ENCODE measurements at regions not wholly inside any gene's neighbourhood (a gene's known extent, or its start where the extent isn't known, plus 50 kb on each side); places are given as distances from the start of the nearest gene placed in this dataset.

GRCh38 chr6:3612341-3613041, 139.0 kb downstream of the PXDC1 start:
- Histone ChIP-seq H3K27ac (ENCODE audit: low read depth, low read length) (no peak overlapping the region), H3K27me3 (ENCODE audit: control insufficient read depth in 1 of 2, insufficient read depth in 2 of 2, low read length in 2 of 2) (peaks cover 0 to 4% of the 10 kb centered on the region in 2 donors), H3K9ac (ENCODE audit: low read depth in 1 of 2, low read length in 2 of 2) (no peak overlapping the region), H3K9me3 (ENCODE audit: control insufficient read depth in 1 of 2, low read length in 2 of 2) (no peaks in the 10 kb centered on the region), H3K36me3 (ENCODE audit: control insufficient read depth in 1 of 2, insufficient read depth in 2 of 2, low read length in 2 of 2) (no peaks in the 10 kb centered on the region), H3K4me3 (ENCODE audit: low read depth in 1 of 2, low read length in 2 of 2) (no peak overlapping the region), H3K4me1 (ENCODE audit: control insufficient read depth in 1 of 2, insufficient read depth in 2 of 2, low read length in 2 of 2) (no peaks in the 10 kb centered on the region)

DNA sequence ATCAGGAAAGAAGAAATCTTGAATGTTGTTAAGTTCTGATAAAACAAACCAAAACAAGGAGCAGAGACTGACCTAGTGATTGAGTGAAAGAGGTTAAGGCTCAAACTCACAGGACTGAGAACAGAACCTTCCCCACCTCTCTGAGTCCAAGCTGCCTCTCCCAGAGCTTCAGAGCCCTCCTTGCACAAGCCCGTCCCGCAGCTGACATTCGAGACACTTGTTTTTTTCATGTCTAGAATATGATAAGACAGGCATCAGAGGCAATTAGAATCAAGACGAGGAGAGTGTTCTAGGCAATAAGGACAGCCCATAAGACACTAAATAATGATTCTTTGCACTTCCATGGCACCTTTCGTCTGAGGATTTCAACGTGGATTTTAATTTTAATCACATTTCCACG, 140.6 kb downstream of the PXDC1 start:
- Histone ChIP-seq H3K27ac (ENCODE audit: low read depth, low read length) (no peak overlapping the region), H3K4me1 (ENCODE audit: control insufficient read depth in 1 of 2, insufficient read depth in 2 of 2, low read length in 2 of 2) (no peaks in the 10 kb centered on the region), H3K9ac (ENCODE audit: low read depth in 1 of 2, low read length in 2 of 2) (no peak overlapping the region), H3K36me3 (ENCODE audit: control insufficient read depth in 1 of 2, insufficient read depth in 2 of 2, low read length in 2 of 2) (no peaks in the 10 kb centered on the region), H3K27me3 (ENCODE audit: control insufficient read depth in 1 of 2, insufficient read depth in 2 of 2, low read length in 2 of 2) (peaks cover 0 to 4% of the 10 kb centered on the region in 2 donors), H3K4me3 (ENCODE audit: low read depth in 1 of 2, low read length in 2 of 2) (no peak overlapping the region), H3K9me3 (ENCODE audit: control insufficient read depth in 1 of 2, low read length in 2 of 2) (no peaks in the 10 kb centered on the region)

GRCh38 chr6:3610206-3610605, 141.3 kb downstream of the PXDC1 start:
- Histone ChIP-seq H3K36me3 (ENCODE audit: control insufficient read depth in 1 of 2, insufficient read depth in 2 of 2, low read length in 2 of 2) (no peaks in the 10 kb centered on the region), H3K27ac (ENCODE audit: low read depth, low read length) (no peak overlapping the region), H3K9me3 (ENCODE audit: control insufficient read depth in 1 of 2, low read length in 2 of 2) (no peaks in the 10 kb centered on the region), H3K9ac (ENCODE audit: low read depth in 1 of 2, low read length in 2 of 2) (no peak overlapping the region), H3K4me3 (ENCODE audit: low read depth in 1 of 2, low read length in 2 of 2) (no peak overlapping the region), H3K4me1 (ENCODE audit: control insufficient read depth in 1 of 2, insufficient read depth in 2 of 2, low read length in 2 of 2) (no peaks in the 10 kb centered on the region), H3K27me3 (ENCODE audit: control insufficient read depth in 1 of 2, insufficient read depth in 2 of 2, low read length in 2 of 2) (peaks cover 0 to 4% of the 10 kb centered on the region in 2 donors)

DNA sequence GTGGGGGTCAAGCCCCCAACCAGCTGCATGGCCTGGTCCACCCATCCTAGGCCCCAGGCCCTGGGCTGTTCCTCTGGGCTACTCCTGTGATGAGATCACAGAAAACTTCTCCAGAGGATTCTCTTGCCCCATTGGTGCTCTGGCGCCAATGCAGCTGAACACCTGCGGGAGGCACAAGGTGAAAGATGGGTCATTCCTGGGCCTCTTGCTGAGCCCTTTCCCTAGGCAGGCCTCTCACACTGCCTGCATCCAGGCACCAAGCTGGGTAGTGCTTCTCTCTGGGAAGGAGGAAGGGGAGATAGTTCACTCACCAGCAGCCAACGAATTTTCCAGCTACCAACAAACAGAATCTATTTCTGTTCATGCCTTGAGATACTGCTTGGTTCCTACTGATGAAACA, 142.1 kb downstream of the PXDC1 start:
- Histone ChIP-seq H3K9me3 (ENCODE audit: control insufficient read depth in 1 of 2, low read length in 2 of 2) (no peaks in the 10 kb centered on the region), H3K4me3 (ENCODE audit: low read depth in 1 of 2, low read length in 2 of 2) (no peak overlapping the region), H3K27me3 (ENCODE audit: control insufficient read depth in 1 of 2, insufficient read depth in 2 of 2, low read length in 2 of 2) (peaks cover 0 to 4% of the 10 kb centered on the region in 2 donors), H3K27ac (ENCODE audit: low read depth, low read length) (no peak overlapping the region), H3K36me3 (ENCODE audit: control insufficient read depth in 1 of 2, insufficient read depth in 2 of 2, low read length in 2 of 2) (no peaks in the 10 kb centered on the region), H3K9ac (ENCODE audit: low read depth in 1 of 2, low read length in 2 of 2) (no peak overlapping the region), H3K4me1 (ENCODE audit: control insufficient read depth in 1 of 2, insufficient read depth in 2 of 2, low read length in 2 of 2) (no peaks in the 10 kb centered on the region)

GRCh38 chr6:3608159-3608558, 143.4 kb downstream of the PXDC1 start:
- no peak overlapping the region for H3K4me3 ChIP-seq (ENCODE audit: low read depth in 1 of 2, low read length in 2 of 2)
- H3K9me3 ChIP-seq (ENCODE audit: control insufficient read depth in 1 of 2, low read length in 2 of 2): no peaks in the 10 kb centered on the region

GRCh38 chr6:3607599-3607998, 143.9 kb downstream of the PXDC1 start:
- Histone ChIP-seq H3K4me1 (ENCODE audit: control insufficient read depth in 1 of 2, insufficient read depth in 2 of 2, low read length in 2 of 2) (no peaks in the 10 kb centered on the region), H3K27ac (ENCODE audit: low read depth, low read length) (no peak overlapping the region), H3K36me3 (ENCODE audit: control insufficient read depth in 1 of 2, insufficient read depth in 2 of 2, low read length in 2 of 2) (no peaks in the 10 kb centered on the region), H3K4me3 (ENCODE audit: low read depth in 1 of 2, low read length in 2 of 2) (no peak overlapping the region), H3K27me3 (ENCODE audit: control insufficient read depth in 1 of 2, insufficient read depth in 2 of 2, low read length in 2 of 2) (peaks cover 0 to 4% of the 10 kb centered on the region in 2 donors), H3K9me3 (ENCODE audit: control insufficient read depth in 1 of 2, low read length in 2 of 2) (peaks cover 0 to 2% of the 10 kb centered on the region in 2 donors), H3K9ac (ENCODE audit: low read depth in 1 of 2, low read length in 2 of 2) (no peak overlapping the region)

More at GRCh38 chr6:3608159-3608558, 143.4 kb downstream of the PXDC1 start:
- Histone ChIP-seq H3K4me1 (ENCODE audit: control insufficient read depth in 1 of 2, insufficient read depth in 2 of 2, low read length in 2 of 2) (no peaks in the 10 kb centered on the region), H3K27me3 (ENCODE audit: control insufficient read depth in 1 of 2, insufficient read depth in 2 of 2, low read length in 2 of 2) (peaks cover 0 to 4% of the 10 kb centered on the region in 2 donors), H3K27ac (ENCODE audit: low read depth, low read length) (no peak overlapping the region), H3K36me3 (ENCODE audit: control insufficient read depth in 1 of 2, insufficient read depth in 2 of 2, low read length in 2 of 2) (no peaks in the 10 kb centered on the region), H3K9ac (ENCODE audit: low read depth in 1 of 2, low read length in 2 of 2) (no peak overlapping the region)

DNA sequence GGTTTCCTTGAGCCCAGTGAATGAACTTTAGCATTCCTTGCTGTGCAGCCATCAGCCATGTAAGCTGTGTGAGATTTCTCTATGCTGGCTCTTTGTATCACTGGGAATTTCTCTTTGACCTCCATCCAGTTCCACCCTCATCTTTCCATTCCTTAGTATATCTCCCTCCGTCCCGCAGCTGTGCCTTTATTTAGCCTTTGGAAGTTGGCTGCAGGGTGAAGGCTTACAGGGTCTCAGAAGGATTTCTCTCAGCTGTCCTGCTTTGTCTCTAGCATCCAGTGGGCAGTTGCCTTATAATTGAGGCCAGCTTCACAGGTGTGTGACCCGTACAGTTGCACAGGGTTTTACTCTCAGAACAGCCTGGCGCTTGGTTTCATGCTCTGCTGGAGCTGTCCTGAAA, 144.3 kb downstream of the PXDC1 start:
- Histone ChIP-seq H3K27ac (ENCODE audit: low read depth, low read length) (no peak overlapping the region), H3K36me3 (ENCODE audit: control insufficient read depth in 1 of 2, insufficient read depth in 2 of 2, low read length in 2 of 2) (no peaks in the 10 kb centered on the region), H3K9ac (ENCODE audit: low read depth in 1 of 2, low read length in 2 of 2) (no peak overlapping the region), H3K9me3 (ENCODE audit: control insufficient read depth in 1 of 2, low read length in 2 of 2) (peaks cover 0 to 5% of the 10 kb centered on the region in 2 donors), H3K4me1 (ENCODE audit: control insufficient read depth in 1 of 2, insufficient read depth in 2 of 2, low read length in 2 of 2) (no peaks in the 10 kb centered on the region), H3K4me3 (ENCODE audit: low read depth in 1 of 2, low read length in 2 of 2) (no peak overlapping the region), H3K27me3 (ENCODE audit: control insufficient read depth in 1 of 2, insufficient read depth in 2 of 2, low read length in 2 of 2) (peaks cover 0 to 4% of the 10 kb centered on the region in 2 donors)

DNA sequence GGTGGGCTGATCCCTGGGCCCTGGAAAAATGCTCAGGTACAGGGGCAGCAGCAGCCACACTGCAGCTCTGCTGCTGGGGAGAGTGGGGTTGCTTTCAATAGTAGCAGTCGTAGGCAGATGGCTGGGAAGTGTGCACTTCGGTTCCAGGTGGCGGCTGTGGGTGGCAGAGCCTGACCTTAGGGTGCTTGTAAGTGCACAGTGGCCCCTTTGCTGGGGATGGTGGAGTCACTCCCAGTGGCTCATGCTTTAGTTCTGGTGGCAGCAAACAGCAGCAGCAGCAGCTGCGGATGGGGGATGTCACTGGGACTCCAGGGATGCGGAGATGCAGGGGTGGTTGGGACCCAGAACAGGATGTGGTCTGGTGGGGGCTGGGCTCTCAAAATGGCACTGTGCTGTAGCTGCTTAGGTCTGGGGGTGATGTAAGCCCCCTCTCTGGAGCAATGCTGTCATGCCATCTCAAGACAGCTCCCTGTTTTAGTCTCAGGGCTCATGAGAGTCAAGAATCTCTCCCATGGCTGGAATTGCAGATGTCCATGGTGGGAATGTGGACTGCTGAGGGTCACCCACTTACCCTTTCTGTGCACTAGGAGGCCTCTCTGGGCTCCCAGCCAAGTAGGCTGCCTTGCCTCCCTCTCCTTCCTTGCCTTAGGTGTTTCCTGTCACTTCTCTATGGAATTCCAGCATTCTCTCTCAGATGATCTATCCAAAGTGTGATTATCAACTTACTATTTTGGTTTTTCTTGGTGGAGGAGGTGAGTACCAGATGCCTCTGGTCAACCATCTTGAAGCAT, 146.7 kb upstream of the SLC22A23 start:
- Histone ChIP-seq H3K9me3 (ENCODE audit: control insufficient read depth in 1 of 2, low read length in 2 of 2) (peaks cover 5 to 6% of the 10 kb centered on the region in 2 donors), H3K4me3 (ENCODE audit: low read depth in 1 of 2, low read length in 2 of 2) (no peak overlapping the region), H3K9ac (ENCODE audit: low read depth in 1 of 2, low read length in 2 of 2) (no peak overlapping the region), H3K27me3 (ENCODE audit: control insufficient read depth in 1 of 2, insufficient read depth in 2 of 2, low read length in 2 of 2) (no peaks in the 10 kb centered on the region), H3K27ac (ENCODE audit: low read depth, low read length) (no peak overlapping the region), H3K36me3 (ENCODE audit: control insufficient read depth in 1 of 2, insufficient read depth in 2 of 2, low read length in 2 of 2) (no peaks in the 10 kb centered on the region), H3K4me1 (ENCODE audit: control insufficient read depth in 1 of 2, insufficient read depth in 2 of 2, low read length in 2 of 2) (no peaks in the 10 kb centered on the region)

DNA sequence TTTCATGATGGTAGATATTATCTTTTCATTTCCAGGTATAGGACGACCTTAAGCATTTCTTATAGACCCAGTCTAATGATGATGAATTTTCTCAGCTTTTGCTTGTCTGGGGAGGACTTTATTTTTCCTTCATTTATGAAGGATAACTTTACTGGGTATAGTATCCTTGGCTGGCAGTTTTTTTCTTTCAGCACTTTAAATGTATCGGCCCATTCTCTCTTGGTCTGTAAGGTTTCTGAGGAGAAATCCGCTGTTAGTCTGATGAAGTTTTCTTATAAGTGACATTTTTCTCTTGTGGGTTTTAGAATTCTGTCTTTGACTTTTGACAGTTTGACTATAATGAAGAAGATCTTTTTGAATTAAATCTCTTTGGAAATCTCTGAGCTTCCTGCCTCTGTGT, 144.7 kb upstream of the SLC22A23 start:
- peaks cover 5 to 6% of the 10 kb centered on the region in 2 donors for H3K9me3 ChIP-seq (ENCODE audit: control insufficient read depth in 1 of 2, low read length in 2 of 2)
- H3K27ac ChIP-seq (ENCODE audit: low read depth, low read length): no peak overlapping the region
- no peaks in the 10 kb centered on the region for H3K36me3 ChIP-seq (ENCODE audit: control insufficient read depth in 1 of 2, insufficient read depth in 2 of 2, low read length in 2 of 2)
- no peak overlapping the region for H3K4me3 ChIP-seq (ENCODE audit: low read depth in 1 of 2, low read length in 2 of 2)
- H3K9ac ChIP-seq (ENCODE audit: low read depth in 1 of 2, low read length in 2 of 2): no peak overlapping the region
- no peaks in the 10 kb centered on the region for H3K27me3 ChIP-seq (ENCODE audit: control insufficient read depth in 1 of 2, insufficient read depth in 2 of 2, low read length in 2 of 2)
- H3K4me1 ChIP-seq (ENCODE audit: control insufficient read depth in 1 of 2, insufficient read depth in 2 of 2, low read length in 2 of 2): no peaks in the 10 kb centered on the region

GRCh38 chr6:3597500-3598064, 140.7 kb upstream of the SLC22A23 start:
- Histone ChIP-seq H3K36me3 (ENCODE audit: control insufficient read depth in 1 of 2, insufficient read depth in 2 of 2, low read length in 2 of 2) (no peaks in the 10 kb centered on the region), H3K4me1 (ENCODE audit: control insufficient read depth in 1 of 2, insufficient read depth in 2 of 2, low read length in 2 of 2) (no peaks in the 10 kb centered on the region), H3K4me3 (ENCODE audit: low read depth in 1 of 2, low read length in 2 of 2) (no peak overlapping the region), H3K9ac (ENCODE audit: low read depth in 1 of 2, low read length in 2 of 2) (no peak overlapping the region), H3K27ac (ENCODE audit: low read depth, low read length) (no peak overlapping the region), H3K9me3 (ENCODE audit: control insufficient read depth in 1 of 2, low read length in 2 of 2) (peaks cover 3 to 6% of the 10 kb centered on the region in 2 donors), H3K27me3 (ENCODE audit: control insufficient read depth in 1 of 2, insufficient read depth in 2 of 2, low read length in 2 of 2) (no peaks in the 10 kb centered on the region)
